Karpas-422 (cell line): ENCODE measurements at regions not wholly inside any gene's neighbourhood (a gene's known extent, or its start where the extent isn't known, plus 50 kb on each side); places are given as distances from the start of the nearest gene placed in this dataset.

Experiments used
- DNase-seq: peaks from one replicate; pipeline ENCODE4 v3.0.0-alpha.2; 2015
- H2AFZ ChIP-seq: fragments of 200-600 bp; sonication (generic); 2 replicates; pipeline ENCODE4 v1.6.1; 2014; ENCODE audit warnings: antibody characterized with exemption, low read length, mixed read lengths
- H3K27ac ChIP-seq: fragments of 200-600 bp; sonication (generic); 2 replicates; pipeline ENCODE4 v1.5.1; 2014; ENCODE audit warnings: mild to moderate bottlenecking, low read length, moderate library complexity
- H3K27me3 ChIP-seq: fragments of 200-600 bp; sonication (generic); 2 replicates; pipeline ENCODE4 v1.6.1; 2014; ENCODE audit warnings: low read length, mixed read lengths
- H3K36me3 ChIP-seq: fragments of 200-600 bp; sonication (generic); 2 replicates; pipeline ENCODE4 v1.6.1; 2014; ENCODE audit warnings: low read length, mixed read lengths; ENCODE audit not compliant: insufficient read depth
- H3K4me1 ChIP-seq: fragments of 200-600 bp; sonication (generic); 2 replicates; pipeline ENCODE4 v1.6.1; 2014; ENCODE audit warnings: mild to moderate bottlenecking, low read length, mixed read lengths
- H3K4me2 ChIP-seq: fragments of 200-600 bp; sonication (generic); 2 replicates; pipeline ENCODE4 v1.6.1; 2014; ENCODE audit warnings: low read length, low read depth, mild to moderate bottlenecking; ENCODE audit not compliant: poor library complexity, severe bottlenecking
- H3K4me3 ChIP-seq: fragments of 200-600 bp; sonication (generic); 2 replicates; pipeline ENCODE4 v1.5.1; 2014; ENCODE audit warnings: mild to moderate bottlenecking, antibody characterized with exemption, low read length, mixed read lengths
- H3K79me2 ChIP-seq: fragments of 200-600 bp; sonication (generic); 2 replicates; pipeline ENCODE4 v1.6.1; 2014; ENCODE audit warnings: mild to moderate bottlenecking, low read length, mixed read lengths
- H3K9ac ChIP-seq: fragments of 200-600 bp; sonication (generic); 2 replicates; pipeline ENCODE4 v1.6.0; 2014; ENCODE audit warnings: low read length
- H3K9me2 ChIP-seq: fragments of 200-600 bp; sonication (generic), shearing (Covaris generic); replicated peaks from 2 replicates; pipeline ENCODE4 v1.6.0; 2014; ENCODE audit warnings: mild to moderate bottlenecking, low read length, moderate library complexity; ENCODE audit not compliant: insufficient read depth
- H3K9me3 ChIP-seq: fragments of 300-700, 200-600 bp; sonication (generic); 2 replicates; pipeline ENCODE4 v1.6.1; 2014; ENCODE audit warnings: low read length, mixed read lengths
- H4K20me1 ChIP-seq: fragments of 200-600 bp; sonication (generic); 2 replicates; pipeline ENCODE4 v1.6.1; 2014; ENCODE audit warnings: mild to moderate bottlenecking, antibody characterized with exemption, low read length, low read depth; ENCODE audit not compliant: insufficient read depth

- Histone ChIP-seq H2AFZ (no peak overlapping the region), H3K79me2 (no peaks in the 10 kb centered on the region), H3K36me3 (no peaks in the 10 kb centered on the region), H3K9me2 (no peaks in the 10 kb centered on the region), H3K4me3 (no peak overlapping the region), H3K9ac (no peak overlapping the region), H3K27me3 (no peaks in the 10 kb centered on the region), H3K4me2 (no peak overlapping the region), H4K20me1 (no peaks in the 10 kb centered on the region), H3K4me1 (no peaks in the 10 kb centered on the region), H3K9me3 (no peaks in the 10 kb centered on the region), H3K27ac (no peak overlapping the region)
- DNase-seq = no peak
Observed at GRCh38 chr6:104558746-104559145, 301.0 kb downstream of the HACE1 start.

- no peak overlapping the region for H3K27ac ChIP-seq
- no peaks in the 10 kb centered on the region for H3K36me3 ChIP-seq
- no peaks in the 10 kb centered on the region for H3K79me2 ChIP-seq
- no peaks in the 10 kb centered on the region for H3K9me2 ChIP-seq
- no peak for DNase-seq
- H3K4me2 ChIP-seq = no peak overlapping the region
- H3K9me3 ChIP-seq = no peaks in the 10 kb centered on the region
- H3K27me3 ChIP-seq = no peaks in the 10 kb centered on the region; the same call in 1 of the 2 replicates
- H3K4me1 ChIP-seq = no peaks in the 10 kb centered on the region
- H3K9ac ChIP-seq = no peak overlapping the region
- H4K20me1 ChIP-seq = no peaks in the 10 kb centered on the region
- no peak overlapping the region for H2AFZ ChIP-seq
- H3K4me3 ChIP-seq = no peak overlapping the region
Observed at GRCh38 chr6:104548297-104548696, 311.4 kb downstream of the HACE1 start.

- Histone ChIP-seq H3K79me2 (no peaks in the 10 kb centered on the region), H4K20me1 (no peaks in the 10 kb centered on the region), H3K4me1 (no peaks in the 10 kb centered on the region), H3K9me3 (no peaks in the 10 kb centered on the region), H3K36me3 (no peaks in the 10 kb centered on the region), H3K27ac (no peak overlapping the region), H3K27me3 (no peaks in the 10 kb centered on the region; the same call in 1 of the 2 replicates), H2AFZ (no peak overlapping the region), H3K4me2 (no peak overlapping the region), H3K9ac (no peak overlapping the region), H3K4me3 (no peak overlapping the region), H3K9me2 (no peaks in the 10 kb centered on the region)
- no peak for DNase-seq
Observed at GRCh38 chr6:104541411-104541810, 318.3 kb downstream of the HACE1 start.

- H3K27ac ChIP-seq = no peak overlapping the region
- no peak for DNase-seq
Observed at GRCh38 chr6:104540743-104541142, 319.0 kb downstream of the HACE1 start.

GRCh38 chr6:104539173-104539572, 320.5 kb downstream of the HACE1 start:
- no peak for DNase-seq
- no peak overlapping the region for H3K4me2 ChIP-seq

More at GRCh38 chr6:104540743-104541142, 319.0 kb downstream of the HACE1 start:
- Histone ChIP-seq H3K27me3 (no peaks in the 10 kb centered on the region; the same call in 1 of the 2 replicates), H3K79me2 (no peaks in the 10 kb centered on the region), H3K9me2 (no peaks in the 10 kb centered on the region), H3K36me3 (no peaks in the 10 kb centered on the region), H3K4me3 (no peak overlapping the region), H3K9ac (no peak overlapping the region), H2AFZ (no peak overlapping the region), H4K20me1 (no peaks in the 10 kb centered on the region), H3K9me3 (no peaks in the 10 kb centered on the region), H3K4me1 (no peaks in the 10 kb centered on the region), H3K4me2 (no peak overlapping the region)

GRCh38 chr6:104537872-104538271, 321.8 kb downstream of the HACE1 start:
- Histone ChIP-seq H3K4me1 (no peaks in the 10 kb centered on the region), H3K27me3 (no peaks in the 10 kb centered on the region), H4K20me1 (no peaks in the 10 kb centered on the region), H3K79me2 (no peaks in the 10 kb centered on the region), H3K4me3 (no peak overlapping the region), H3K9me2 (no peaks in the 10 kb centered on the region), H3K4me2 (no peak overlapping the region), H2AFZ (no peak overlapping the region), H3K36me3 (no peaks in the 10 kb centered on the region), H3K9ac (no peak overlapping the region), H3K9me3 (no peaks in the 10 kb centered on the region), H3K27ac (no peak overlapping the region)
- no peak for DNase-seq

More at GRCh38 chr6:104539173-104539572, 320.5 kb downstream of the HACE1 start:
- no peak overlapping the region for H2AFZ ChIP-seq
- no peaks in the 10 kb centered on the region for H3K9me2 ChIP-seq
- no peak overlapping the region for H3K4me3 ChIP-seq
- no peak overlapping the region for H3K27ac ChIP-seq
- no peaks in the 10 kb centered on the region for H4K20me1 ChIP-seq
- H3K79me2 ChIP-seq = no peaks in the 10 kb centered on the region
- H3K36me3 ChIP-seq = no peaks in the 10 kb centered on the region
- no peaks in the 10 kb centered on the region for H3K4me1 ChIP-seq
- no peaks in the 10 kb centered on the region for H3K9me3 ChIP-seq
- H3K27me3 ChIP-seq = no peaks in the 10 kb centered on the region; the same call in 1 of the 2 replicates
- no peak overlapping the region for H3K9ac ChIP-seq

- Histone ChIP-seq H3K4me1 (no peaks in the 10 kb centered on the region), H4K20me1 (no peaks in the 10 kb centered on the region), H3K27me3 (no peaks in the 10 kb centered on the region), H3K9ac (no peak overlapping the region), H3K9me2 (no peaks in the 10 kb centered on the region), H3K9me3 (no peaks in the 10 kb centered on the region), H3K4me2 (no peak overlapping the region), H3K79me2 (no peaks in the 10 kb centered on the region), H3K4me3 (no peak overlapping the region), H3K36me3 (no peaks in the 10 kb centered on the region), H2AFZ (no peak overlapping the region), H3K27ac (no peak overlapping the region)
- no peak for DNase-seq
Observed at GRCh38 chr6:104537180-104537579, 322.5 kb downstream of the HACE1 start.

- no peaks in the 10 kb centered on the region for H3K9me2 ChIP-seq
- H4K20me1 ChIP-seq = no peaks in the 10 kb centered on the region
- no peak overlapping the region for H3K9ac ChIP-seq
- no peak overlapping the region for H3K27ac ChIP-seq
- H3K4me1 ChIP-seq = no peaks in the 10 kb centered on the region
- no peaks in the 10 kb centered on the region for H3K9me3 ChIP-seq
- H3K36me3 ChIP-seq = no peaks in the 10 kb centered on the region
- H3K27me3 ChIP-seq = no peaks in the 10 kb centered on the region
- no peak for DNase-seq
- H3K4me3 ChIP-seq = no peak overlapping the region
- H2AFZ ChIP-seq = no peak overlapping the region
- H3K79me2 ChIP-seq = no peaks in the 10 kb centered on the region
- no peak overlapping the region for H3K4me2 ChIP-seq
Observed at GRCh38 chr6:104532462-104532861, 327.3 kb downstream of the HACE1 start.

GRCh38 chr6:104531646-104532045, 328.1 kb downstream of the HACE1 start:
- H3K4me1 ChIP-seq = no peaks in the 10 kb centered on the region
- no peaks in the 10 kb centered on the region for H3K9me3 ChIP-seq
- no peak overlapping the region for H3K4me3 ChIP-seq
- H4K20me1 ChIP-seq = no peaks in the 10 kb centered on the region
- no peaks in the 10 kb centered on the region for H3K9me2 ChIP-seq
- no peak overlapping the region for H2AFZ ChIP-seq
- no peaks in the 10 kb centered on the region for H3K79me2 ChIP-seq
- DNase-seq = no peak
- no peak overlapping the region for H3K9ac ChIP-seq
- no peak overlapping the region for H3K4me2 ChIP-seq
- no peak overlapping the region for H3K27ac ChIP-seq
- H3K36me3 ChIP-seq = no peaks in the 10 kb centered on the region
- H3K27me3 ChIP-seq = no peaks in the 10 kb centered on the region
